ENCODE measurements at regions not wholly inside any gene's neighbourhood (a gene's known extent, or its start where the extent isn't known, plus 50 kb on each side); places are given as distances from the start of the nearest gene placed in this dataset.

DNA sequence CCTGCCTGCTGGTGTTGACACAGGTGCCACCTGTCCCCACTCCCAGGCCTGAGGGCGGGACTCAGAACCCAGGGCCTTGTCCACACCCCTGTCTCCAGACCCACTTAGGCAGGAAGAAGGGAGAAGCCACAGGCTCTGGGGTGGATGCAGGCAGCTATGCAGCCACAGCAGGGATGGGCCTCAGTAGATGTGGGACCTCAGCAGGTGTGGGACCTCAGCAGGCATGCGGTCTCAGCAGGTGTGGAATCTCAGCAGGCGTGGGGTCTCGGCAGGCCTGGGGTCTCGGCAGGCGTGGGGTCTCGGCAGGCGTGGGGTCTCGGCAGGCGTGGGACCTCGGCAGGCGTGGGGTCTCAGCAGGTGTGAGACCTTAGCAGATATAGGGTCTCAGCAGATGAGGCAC is 118.0 kb upstream of the PITRM1 start:
- no peak for DNase-seq

DNA sequence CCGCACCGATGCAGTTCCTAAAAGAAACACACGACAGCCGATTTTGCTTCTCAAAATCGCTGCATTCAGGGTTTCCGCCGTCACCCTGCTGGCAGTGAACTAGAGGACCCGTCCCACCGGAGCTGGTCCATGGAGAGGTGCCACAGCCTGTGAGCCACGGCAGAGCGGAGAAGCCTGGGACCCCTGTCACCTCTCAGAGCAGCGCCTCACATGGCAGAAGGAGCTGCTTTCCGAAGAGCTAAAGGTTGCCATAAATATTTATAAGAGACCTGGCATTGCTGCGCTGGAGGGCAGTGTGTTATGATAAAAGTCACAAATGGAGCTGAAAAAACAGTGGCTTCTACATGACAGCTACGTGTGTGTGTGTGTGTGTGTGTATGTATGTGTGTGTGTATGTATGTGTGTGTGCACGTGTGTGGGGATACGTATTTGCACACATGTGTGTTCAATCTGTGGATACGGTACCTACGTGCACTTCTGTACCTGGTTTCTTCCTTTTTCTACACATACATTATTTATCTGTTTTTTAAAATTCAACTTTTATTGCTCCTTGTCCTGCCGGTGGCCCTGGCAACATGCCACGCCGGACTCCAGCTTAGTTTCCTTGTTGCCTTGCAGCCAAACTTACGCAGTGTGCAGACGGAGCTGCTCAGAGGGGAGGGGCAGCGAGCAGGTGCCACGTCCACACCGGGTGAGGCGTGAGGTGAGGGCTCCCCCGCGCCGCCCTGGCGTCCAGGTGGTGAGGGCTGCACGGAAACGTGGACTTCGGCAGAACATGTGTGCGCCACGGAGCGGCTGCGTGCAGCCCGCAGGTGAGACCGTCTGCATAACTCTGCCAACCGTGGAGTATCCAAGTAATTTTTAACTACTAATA is 115.2 kb upstream of the PITRM1 start:
- DNase-seq, result no peak

DNA sequence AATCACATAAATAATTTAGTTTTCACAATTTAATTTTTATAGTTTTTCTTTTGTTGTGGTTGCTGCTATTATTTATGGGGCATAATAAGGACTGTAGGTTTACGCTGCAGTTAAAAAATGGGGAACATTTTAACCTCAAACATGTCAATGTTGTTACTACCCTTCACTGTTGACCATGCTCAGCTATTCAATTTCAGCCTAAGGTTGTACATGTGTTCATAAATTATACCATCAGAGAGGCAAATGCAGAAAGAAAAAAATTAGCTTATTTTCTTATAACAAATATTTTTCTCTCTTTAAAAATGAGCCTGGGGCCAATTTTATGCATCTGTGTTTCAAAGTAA is 110.1 kb upstream of the PITRM1 start:
- DNase-seq, result no peak

DNA sequence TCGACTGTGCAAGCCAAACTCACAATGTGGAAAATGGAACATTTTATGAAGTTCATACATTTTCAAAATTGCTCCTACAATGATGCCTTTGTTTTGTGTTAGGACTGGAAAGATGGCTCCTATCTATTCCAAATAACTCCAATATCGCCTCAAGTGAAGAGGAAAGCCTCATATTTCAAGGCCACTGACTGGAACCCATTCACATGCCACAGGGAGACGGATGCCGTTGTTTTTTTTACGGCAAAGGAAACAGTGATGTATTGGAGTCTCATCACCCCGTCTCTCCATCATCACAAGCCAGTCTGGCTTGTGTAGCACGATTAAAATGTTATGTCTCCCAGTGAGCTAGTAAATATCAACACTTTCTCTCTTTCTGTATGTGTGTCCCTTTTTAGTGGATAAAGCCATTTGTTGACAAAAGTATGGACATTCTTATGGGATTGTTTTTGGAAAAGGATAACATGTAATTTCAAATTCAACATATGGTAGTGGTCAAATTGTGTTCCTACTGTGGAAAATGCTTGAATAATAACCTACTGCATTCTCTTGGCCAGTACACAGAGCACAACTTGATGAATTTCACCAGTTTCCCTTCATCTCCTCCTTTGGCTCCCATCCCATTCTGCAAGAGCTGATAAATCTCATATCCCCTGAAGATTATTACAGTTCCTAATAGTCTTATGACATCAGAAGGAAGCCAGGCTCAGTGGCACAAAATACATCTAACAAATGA is 109.5 kb upstream of the PITRM1 start:
- no peak for DNase-seq

DNA sequence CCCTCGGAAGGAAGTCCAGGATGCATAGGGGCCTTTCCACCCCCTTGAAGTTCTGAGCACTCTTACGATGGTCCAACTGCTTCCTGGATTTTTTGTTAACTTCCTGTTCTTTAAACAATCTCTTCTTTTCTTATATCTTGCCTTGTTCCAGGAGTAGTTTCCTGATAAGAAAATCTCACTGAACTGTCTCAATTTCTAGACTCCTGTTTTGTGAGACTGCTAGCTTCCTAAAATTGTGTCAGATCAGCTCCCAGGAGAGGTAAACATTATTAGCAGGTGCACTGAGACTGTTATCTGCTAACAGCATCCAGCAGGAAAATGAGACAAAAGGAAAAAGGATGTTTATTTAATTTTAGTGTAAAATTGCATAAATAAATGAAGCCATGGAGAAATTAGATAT is 106.2 kb upstream of the PITRM1 start:
- DNase-seq, result no peak

DNA sequence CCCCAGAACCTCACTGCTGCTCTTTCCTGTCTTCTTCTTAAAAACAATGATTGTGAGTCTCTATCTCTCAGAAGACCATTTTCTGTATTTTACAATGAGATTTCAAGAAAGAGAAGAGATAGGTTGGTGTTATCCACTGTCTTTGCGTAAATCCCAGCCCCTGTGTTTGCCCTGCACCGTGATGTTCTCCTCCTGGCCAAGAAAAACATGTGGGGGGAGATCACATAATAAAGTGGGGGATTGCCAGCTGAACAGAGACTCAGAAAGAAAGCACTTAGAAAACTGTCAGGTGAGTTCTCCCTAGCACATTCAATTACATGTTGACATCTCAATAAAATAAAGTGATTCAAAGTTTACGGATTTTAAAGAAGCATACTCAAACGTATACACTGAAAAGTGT is 105.0 kb upstream of the PITRM1 start:
- no peak for DNase-seq

DNA sequence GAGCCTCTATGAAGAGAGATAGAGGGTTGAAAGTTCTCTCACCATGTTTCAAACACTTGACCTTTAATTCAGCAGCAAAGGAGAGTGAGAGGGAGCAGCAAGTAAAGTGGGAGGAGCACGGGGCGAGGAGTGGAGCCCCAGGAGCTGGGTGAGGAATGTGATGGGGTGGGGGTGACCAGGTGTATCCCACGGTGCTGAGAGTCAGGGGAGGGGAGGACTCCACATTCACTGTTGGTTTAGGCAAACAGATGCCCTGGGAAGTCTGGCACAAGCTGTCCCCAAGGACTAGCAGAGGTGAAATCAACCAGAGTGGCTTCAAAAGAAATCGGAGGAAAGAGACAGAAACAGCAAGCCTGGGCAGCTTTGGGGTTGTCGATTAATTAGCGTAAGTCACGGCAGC is 101.8 kb upstream of the PITRM1 start:
- no peak for DNase-seq

DNA sequence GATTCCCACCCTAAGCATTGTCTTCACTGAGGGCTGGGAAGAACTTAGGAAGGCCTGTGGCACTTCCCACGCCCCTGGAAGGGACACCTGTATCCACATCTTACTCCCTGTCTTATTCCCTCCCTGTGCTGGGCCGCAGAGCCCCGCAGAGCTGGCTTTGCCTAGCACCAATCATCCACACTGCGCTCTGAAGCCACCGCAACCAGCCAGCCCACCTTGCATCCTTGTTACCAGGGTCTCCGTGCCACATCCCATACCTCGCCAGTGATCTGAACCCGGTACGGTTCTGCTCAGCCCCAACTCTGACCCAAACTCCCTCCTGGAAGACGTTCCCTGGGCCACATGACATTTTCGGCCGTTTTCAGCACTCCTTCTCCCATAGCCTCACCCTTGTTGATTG is 101.4 kb upstream of the PITRM1 start:
- no peak for DNase-seq

DNA sequence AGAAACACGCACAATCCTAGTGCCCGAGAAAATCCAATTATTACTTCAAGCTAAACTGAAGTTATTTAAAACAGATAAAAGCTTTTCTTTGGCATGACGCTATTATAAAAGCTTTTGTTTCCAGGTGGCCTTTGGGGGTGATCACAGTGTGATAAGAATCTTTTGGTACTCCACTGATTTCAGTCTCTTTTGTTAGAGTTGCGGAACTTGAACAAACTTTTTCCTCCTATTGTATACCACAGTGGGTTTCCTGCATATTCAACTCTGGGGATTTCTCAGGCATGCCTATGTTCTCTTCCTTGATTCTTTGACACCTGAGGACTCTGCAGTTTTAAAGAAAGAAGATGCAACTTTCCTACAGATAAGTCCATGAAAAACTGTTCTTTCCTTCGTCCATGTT is 99.7 kb upstream of the PITRM1 start:
- DNase-seq, result no peak

DNA sequence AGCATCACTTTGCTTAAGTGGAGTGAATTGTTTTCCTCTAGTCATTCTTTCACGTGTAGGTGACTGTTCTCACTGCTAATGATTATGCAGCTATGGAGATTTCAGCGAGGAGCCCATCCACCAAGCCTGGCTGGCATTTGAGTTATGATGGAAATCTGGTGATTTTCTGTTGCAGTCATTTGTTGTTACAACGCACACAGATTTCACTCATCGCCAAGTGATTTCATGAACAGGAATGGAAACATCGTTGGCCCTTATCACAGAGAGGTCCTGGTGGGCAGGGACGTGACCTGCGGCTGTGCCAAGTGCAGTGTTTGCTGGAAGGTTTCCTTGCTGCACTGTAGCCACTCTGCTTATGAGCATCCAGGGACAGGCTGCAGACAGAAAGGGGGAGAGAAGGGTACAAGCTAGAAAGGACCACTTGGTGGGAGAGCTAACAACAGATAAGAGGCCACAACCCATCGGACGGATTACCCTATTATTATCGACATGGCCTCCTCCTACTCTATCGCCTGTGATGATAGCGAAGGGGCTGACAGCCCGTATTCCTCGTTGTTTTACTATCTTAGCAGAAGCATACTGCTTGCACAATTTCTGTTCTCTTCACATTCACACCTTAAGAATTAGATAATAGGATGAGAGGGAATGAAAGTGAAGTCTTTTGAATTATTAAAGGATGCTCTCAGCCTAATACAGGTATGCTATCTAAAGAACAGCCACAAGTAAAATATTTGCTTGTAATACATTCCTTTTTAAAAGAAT is 99.0 kb upstream of the PITRM1 start:
- no peak for DNase-seq

DNA sequence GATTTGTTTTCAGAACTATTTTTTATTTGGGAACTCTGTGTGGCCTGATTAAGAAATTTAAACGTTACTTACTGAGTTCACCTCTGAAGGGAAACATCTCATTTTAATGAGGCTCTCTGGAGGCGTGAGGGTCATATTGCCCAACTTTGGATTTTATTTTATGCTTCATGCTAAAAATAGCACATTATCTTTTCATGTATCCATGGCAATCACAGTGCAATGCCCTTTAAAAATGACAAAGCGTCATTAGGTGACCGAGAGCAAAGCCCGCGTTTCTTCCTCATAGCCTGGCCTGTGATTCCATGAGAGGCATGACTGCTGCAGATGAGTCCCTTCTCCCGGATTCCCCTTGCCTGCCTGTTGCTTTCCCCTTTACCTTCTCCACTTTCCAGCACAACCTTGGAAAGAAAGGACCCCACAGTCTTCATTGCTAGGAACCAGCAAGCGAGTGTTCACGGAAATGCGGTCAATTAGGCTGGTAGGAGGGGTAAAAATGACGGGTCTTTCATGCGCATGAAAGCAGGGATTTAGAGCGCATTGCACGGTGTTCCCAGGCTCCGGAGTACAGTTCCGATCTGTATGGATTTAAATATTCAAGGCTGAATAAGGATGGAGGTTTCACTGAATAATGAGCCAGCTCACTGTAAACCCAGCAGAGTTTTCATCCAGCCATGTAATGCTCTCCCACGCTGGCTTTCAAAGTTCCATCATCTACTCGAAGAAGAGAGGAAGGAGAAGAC is 98.2 kb upstream of the PITRM1 start:
- no peak for DNase-seq

DNA sequence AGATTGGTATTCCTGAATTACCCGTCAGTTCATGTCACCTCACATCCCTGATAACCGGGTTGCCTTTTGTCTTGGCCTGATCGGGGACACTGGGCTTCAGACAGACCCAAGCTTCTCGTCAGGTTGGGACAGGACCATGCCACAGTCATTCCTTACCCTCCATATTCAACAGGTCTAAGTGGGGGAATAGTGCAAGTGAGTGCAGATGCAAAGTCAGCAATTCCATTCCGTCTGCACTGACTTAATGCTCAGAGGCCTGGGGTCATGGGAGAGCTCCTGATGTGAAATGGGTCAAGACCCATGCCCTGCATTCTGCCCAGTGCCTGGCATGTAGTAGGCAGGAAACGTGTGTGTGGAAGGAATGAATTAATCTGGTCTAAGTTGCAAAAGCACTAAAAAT is 95.4 kb upstream of the PITRM1 start:
- no peak for DNase-seq

DNA sequence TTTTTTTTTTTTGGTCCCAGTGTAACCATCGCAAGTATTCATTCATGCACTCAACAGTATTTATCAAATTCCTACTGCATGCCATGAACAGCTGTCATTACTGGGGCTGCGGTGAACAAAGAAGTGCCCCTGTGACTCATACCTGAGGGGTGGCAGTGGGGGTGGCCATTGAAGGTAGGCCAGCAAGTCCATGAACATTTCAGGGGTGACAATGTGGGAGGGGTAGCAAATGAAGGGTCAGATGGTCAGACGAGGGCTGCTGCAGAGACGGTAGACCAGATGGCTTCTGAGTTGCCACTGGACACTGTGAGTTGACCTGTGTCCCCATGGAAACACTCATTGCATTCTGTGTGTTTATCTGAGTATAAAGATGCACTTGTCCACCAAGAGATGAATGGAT is 92.5 kb upstream of the PITRM1 start:
- DNase-seq, result no peak

DNA sequence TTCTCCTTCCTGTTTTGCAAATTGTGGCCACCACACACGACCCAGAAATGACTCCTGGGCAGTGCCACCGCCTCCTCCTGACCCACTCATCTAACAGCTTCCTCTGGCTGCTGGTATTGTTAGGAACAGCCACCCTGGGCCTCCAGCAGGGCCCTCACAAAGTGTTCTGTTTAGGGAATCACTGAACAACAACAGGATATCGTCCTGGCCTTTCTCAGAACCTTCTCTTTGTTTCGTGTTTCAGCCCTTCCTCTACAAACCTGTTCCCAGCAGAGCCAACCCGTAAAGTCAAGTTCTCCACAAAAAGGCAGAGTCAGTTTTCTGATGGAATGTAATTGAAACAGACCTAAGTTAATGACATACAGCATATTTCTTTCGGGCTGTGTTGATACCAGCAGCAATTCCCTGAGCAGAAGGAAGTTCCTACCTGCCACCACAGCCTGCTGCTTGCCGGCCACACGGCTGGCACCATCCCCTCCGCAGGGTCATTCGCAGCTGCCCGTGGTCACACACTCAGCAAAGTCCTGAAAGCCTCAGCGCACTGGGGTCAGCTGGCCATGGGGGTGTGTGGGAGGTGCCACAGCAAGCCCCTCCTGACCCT is 91.7 kb upstream of the PITRM1 start:
- DNase-seq, result no peak

DNA sequence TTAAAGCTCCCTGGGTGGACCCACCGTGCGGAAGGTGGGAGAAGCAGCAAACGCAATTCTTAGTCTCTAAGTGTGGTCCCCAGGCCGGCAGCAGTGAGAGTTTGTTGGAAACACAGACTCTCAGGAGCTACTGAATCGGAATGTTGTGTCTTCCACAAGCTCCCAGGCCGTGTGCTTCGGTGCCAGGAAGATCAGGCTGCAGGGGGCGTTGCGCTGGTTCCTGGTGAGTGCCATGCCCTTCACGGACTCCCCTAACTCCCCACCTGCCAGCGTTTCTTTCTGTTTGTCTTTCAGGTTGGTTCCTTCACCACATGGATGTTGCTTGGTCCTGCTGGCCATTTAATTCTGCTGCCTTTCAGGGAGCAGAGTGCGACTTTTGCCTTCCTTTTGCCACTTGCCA is 91.2 kb upstream of the PITRM1 start:
- DNase-seq, result no peak

DNA sequence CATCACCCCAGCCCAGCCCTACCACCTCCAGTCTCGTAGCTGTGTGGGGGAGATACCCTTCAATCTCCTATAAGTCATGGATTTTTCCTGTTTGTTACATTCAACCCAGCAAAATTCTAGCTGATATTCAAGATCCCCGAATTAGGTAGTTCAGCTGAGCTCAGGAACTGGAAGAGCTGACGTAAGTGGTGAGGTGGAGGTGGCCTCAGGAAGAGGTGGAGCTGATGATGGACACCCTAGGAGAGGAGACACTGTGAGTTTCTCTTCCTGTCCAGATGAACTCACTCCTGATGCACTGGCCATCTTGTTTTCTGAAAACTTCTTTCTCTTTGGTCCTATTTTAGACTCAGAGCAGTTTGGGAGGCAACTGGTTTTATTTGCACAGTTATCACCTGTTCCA is 90.5 kb upstream of the PITRM1 start:
- DNase-seq, result no peak

DNA sequence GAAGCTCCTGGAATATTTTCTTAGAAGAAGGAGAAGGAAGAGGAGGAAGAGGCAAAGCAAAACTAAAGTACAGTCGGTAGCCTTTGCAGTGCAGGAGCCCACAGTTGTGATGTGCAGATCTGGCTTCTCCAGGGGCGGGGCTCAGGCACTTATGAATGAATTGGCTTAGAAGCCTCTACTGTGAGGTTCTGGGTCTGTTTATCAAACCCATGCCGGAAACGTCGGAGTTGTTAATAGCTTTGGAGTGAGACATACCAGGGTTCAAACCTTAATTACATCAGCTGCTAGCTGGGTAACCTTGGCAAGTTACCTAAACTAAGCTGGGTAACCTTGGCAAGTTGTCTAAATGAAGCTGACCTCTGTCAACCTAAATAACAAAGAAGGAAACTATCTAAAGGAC is 89.3 kb upstream of the PITRM1 start:
- no peak for DNase-seq

DNA sequence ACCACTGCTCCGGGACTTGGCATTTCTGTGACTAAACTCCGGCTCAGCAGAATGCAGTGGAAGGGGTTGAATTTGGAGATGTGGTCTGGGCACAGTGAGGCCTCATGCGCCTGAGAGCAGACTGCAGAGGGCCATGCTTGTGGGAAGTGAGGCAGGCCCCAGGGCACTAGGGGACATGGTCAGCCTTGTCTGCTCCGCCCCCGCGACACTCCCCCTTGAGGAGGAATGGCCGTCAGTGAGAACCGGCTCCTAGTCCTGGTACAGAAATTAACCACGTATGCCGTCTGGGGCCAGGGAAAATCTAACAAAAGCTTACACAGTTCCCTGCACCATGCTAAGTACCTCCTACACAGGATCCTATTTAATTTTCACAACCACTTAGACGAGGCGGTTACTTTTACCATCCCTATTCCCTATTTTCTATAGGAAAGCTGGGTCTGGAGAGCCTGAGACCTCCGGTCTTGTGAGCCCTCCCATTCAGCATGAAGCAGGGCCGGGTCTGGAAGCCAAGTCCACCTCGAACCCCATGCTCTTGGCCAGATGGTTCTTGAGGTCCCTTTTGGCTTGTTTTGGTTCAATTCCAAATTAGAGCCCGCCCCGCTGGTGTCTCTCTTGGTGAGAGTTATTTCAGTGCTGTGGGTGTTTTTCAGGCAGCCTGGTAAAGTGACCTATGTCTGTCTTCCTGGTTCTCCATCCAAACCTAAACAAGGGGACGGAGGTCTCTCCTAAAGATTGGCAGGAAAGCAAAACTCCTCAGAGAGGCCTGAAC is 87.7 kb upstream of the PITRM1 start:
- no peak for DNase-seq

DNA sequence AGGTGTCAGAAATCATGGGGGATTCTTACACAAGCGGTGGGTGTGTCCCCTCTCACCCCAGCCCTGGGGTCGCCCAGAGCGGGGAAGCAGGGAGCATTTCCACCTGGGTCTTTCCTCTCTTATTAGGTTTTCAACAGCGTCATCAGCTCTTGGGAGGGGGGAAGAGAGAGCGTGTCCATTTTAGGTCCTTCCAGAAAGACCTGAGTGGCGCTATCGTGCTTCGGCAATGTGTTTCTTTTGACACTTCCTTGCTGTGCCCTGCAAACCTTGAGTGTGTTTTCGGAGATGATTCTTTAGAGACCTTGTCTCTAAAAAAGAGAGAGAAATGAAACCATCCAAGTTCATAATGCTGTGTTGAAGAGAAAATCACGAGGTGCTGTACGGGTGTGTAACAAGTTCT is 86.9 kb upstream of the PITRM1 start:
- no peak for DNase-seq

DNA sequence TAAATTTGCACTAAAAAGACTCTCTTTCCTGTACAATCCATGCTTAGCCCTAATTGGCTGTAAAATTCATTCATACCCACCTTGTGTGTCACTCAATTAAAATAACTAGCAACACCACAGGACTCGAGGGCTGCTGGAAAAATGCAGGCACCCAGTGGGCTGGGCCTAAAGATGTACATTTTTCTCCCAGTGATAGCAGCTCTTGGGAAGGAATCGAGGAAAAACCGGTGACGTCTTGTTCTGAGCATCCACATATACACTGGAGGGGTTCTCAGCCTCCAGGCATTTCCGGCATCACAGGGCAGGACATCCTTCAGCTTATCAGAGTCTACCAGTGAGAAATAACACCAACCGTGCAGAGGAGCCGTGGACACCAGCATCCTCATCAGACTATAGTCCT is 85.8 kb upstream of the PITRM1 start:
- no peak for DNase-seq

DNA sequence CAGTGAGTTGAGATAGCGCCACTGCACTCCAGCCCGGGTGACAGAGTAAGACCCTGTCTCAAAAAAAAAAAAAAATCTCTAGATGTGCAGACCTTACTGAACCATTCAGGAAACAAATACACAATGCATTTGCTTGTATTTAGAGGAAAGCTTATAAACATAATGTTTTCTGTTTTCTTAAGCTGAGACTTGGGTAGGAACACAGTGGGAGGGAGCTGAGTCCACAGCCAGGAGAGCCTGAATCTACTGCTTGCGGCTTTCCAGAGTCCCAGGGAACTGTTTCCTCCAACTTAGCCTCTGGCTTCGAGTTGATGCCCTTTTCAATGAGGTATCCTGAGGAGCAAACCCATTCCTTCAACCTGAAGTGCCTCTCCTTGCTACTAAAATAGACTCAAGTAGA is 83.0 kb upstream of the PITRM1 start:
- no peak for DNase-seq

DNA sequence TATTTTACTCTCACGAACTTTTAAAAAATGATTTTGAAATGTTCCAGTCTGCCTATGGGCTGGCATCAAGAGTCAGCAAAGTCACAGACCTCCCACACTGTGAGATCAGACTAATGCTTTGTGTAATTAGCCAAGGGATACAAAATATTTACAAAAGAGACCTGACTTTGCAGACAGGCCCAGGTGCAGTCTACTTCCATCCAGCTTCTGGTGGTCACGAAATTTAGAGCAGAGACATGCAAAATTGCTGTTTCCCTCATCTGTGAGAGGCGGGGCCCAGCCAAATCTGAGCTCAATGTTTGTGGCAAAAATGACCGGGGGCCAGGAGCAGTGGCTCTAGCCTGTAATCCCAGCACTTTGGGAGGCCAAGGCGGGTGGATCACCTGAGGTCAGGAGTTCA is 82.5 kb upstream of the PITRM1 start:
- no peak for DNase-seq
